Trophoblast cell (in vitro differentiated cells and primary cell): ENCODE measurements at regions not wholly inside any gene's neighbourhood (a gene's known extent, or its start where the extent isn't known, plus 50 kb on each side); places are given as distances from the start of the nearest gene placed in this dataset.
A peak's percentile ranks its signal among the peaks of the same experiment; 100 is the strongest.

Experiments used
- DNase-seq, 2 donors: peaks; one replicate each; pipeline ENCODE4 v3.0.0-alpha.2; 2016
- H2AFZ ChIP-seq: 2 replicates; pipeline ENCODE4 v1.6.1; 2013; ENCODE audit warnings: low read length, moderate library complexity, mild to moderate bottlenecking; ENCODE audit not compliant: insufficient read depth, poor library complexity
- H2AK5ac ChIP-seq: 2 replicates; pipeline ENCODE4 v1.6.1; 2013; ENCODE audit warnings: mild to moderate bottlenecking, low read length
- H2BK120ac ChIP-seq: 2 replicates; pipeline ENCODE4 v1.6.1; 2013; ENCODE audit warnings: low read length, mild to moderate bottlenecking, moderate library complexity; ENCODE audit not compliant: insufficient read depth, poor library complexity
- H2BK12ac ChIP-seq: 2 replicates; pipeline ENCODE4 v1.6.1; 2013; ENCODE audit warnings: mild to moderate bottlenecking, low read length, moderate library complexity
- H2BK5ac ChIP-seq: 2 replicates; pipeline ENCODE4 v1.6.1; 2013; ENCODE audit warnings: low read length, low read depth, moderate library complexity, mild to moderate bottlenecking; ENCODE audit not compliant: poor library complexity
- H3K14ac ChIP-seq: 2 replicates; pipeline ENCODE4 v1.6.1; 2013; ENCODE audit warnings: mild to moderate bottlenecking, low read length
- H3K18ac ChIP-seq: 2 replicates; pipeline ENCODE4 v1.6.1; 2013; ENCODE audit warnings: mild to moderate bottlenecking, low read length
- H3K23ac ChIP-seq: 2 replicates; pipeline ENCODE4 v1.6.1; 2013; ENCODE audit warnings: low read length
- H3K27ac ChIP-seq: 2 replicates; pipeline ENCODE4 v1.5.1; 2013; ENCODE audit warnings: low read depth, mild to moderate bottlenecking, inconsistent platforms, low read length, moderate library complexity
- H3K27me3 ChIP-seq: 2 replicates; pipeline ENCODE4 v1.6.1; 2013; ENCODE audit warnings: inconsistent platforms, mild to moderate bottlenecking, low read length, moderate library complexity; ENCODE audit not compliant: insufficient read depth
- H3K36me3 ChIP-seq, 2 experiments: 1 replicate in 1 of 2; 2 replicates in 1 of 2; pipeline ENCODE4 v1.6.1; 2013; ENCODE audit warnings: low read length in 2 of 2, mild to moderate bottlenecking in 2 of 2, moderate library complexity in 1 of 2; ENCODE audit not compliant: insufficient read depth in 2 of 2, control insufficient read depth in 1 of 2
- H3K4ac ChIP-seq: 2 replicates; pipeline ENCODE4 v1.6.1; 2013; ENCODE audit warnings: low read depth, mild to moderate bottlenecking, low read length, moderate library complexity
- H3K4me1 ChIP-seq, 2 experiments: 1 replicate in 1 of 2; 2 replicates in 1 of 2; pipeline ENCODE4 v1.6.1; 2013; ENCODE audit warnings: low read length in 2 of 2, mild to moderate bottlenecking in 2 of 2, moderate library complexity in 1 of 2; ENCODE audit not compliant: insufficient read depth in 2 of 2, control insufficient read depth in 1 of 2
- H3K4me2 ChIP-seq: 2 replicates; pipeline ENCODE4 v1.6.1; 2013; ENCODE audit warnings: inconsistent platforms, mild to moderate bottlenecking, low read length, moderate library complexity
- H3K4me3 ChIP-seq: 2 replicates; pipeline ENCODE4 v1.5.1; 2013; ENCODE audit warnings: mild to moderate bottlenecking, low read depth, low read length, inconsistent platforms
- H3K79me1 ChIP-seq: one replicate; pipeline ENCODE4 v1.6.1; 2013; ENCODE audit warnings: low read length
- H3K79me2 ChIP-seq: 2 replicates; pipeline ENCODE4 v1.6.1; 2013; ENCODE audit warnings: low read length, mild to moderate bottlenecking; ENCODE audit not compliant: control insufficient read depth, insufficient read depth, poor library complexity
- H3K9ac ChIP-seq: 2 replicates; pipeline ENCODE4 v1.6.1; 2013; ENCODE audit warnings: mild to moderate bottlenecking, low read length
- H3K9me3 ChIP-seq: 2 replicates; pipeline ENCODE4 v1.6.1; 2013; ENCODE audit warnings: low read depth, mild to moderate bottlenecking, control low read depth, inconsistent platforms, low read length; ENCODE audit not compliant: insufficient read depth
- H4K12ac ChIP-seq: 2 replicates; pipeline ENCODE4 v1.6.1; 2013; ENCODE audit warnings: low read depth, mild to moderate bottlenecking, low read length, moderate library complexity
- H4K8ac ChIP-seq: 2 replicates; pipeline ENCODE4 v1.6.1; 2013; ENCODE audit warnings: low read depth, mild to moderate bottlenecking, low read length, moderate library complexity
- H4K91ac ChIP-seq: one replicate; pipeline ENCODE4 v1.6.1; 2013; ENCODE audit warnings: low read depth, mild to moderate bottlenecking, low read length, moderate library complexity
- WGBS: extraction: QIAGEN DNeasy Blood & Tissue Kit; methylation state at CpG from one replicate; pipeline ENCODE4 v1.1.7; 2013; ENCODE audit warnings: missing lambda C conversion rate; ENCODE audit not compliant: insufficient read length, insufficient coverage; ENCODE audit errors: extremely low coverage; 5-methylcytosine and 5-hydroxymethylcytosine counted together

- Histone ChIP-seq H3K4me1 (peaks cover 0 to 4% of the 10 kb centered on the region in 2 experiments), H4K8ac (no peak overlapping the region), H3K4ac (no peak overlapping the region), H2BK5ac (no peak overlapping the region), H3K27me3 (no peaks in the 10 kb centered on the region), H3K9me3 (peaks cover 2% of the 10 kb centered on the region), H2AK5ac (no peak overlapping the region), H2BK120ac (no peak overlapping the region), H3K14ac (no peak overlapping the region), H2AFZ (no peak overlapping the region), H3K18ac (no peak overlapping the region), H3K36me3 (no peaks in the 10 kb centered on the region), H4K91ac (no peak overlapping the region), H2BK12ac (no peak overlapping the region), H3K27ac (no peak overlapping the region), H3K23ac (no peak overlapping the region), H3K79me1 (no peaks in the 10 kb centered on the region), H3K4me2 (no peak overlapping the region), H3K79me2 (no peaks in the 10 kb centered on the region), H3K4me3 (no peak overlapping the region), H4K12ac (no peak overlapping the region), H3K9ac (no peak overlapping the region)
- no peak for DNase-seq
- no CpG with 5 or more reads among the region's 5 CpGs for WGBS
These were observed 258.0 kb upstream of the SMARCA2 start for GRCh38 chr9:1757186-1757585.

DNA sequence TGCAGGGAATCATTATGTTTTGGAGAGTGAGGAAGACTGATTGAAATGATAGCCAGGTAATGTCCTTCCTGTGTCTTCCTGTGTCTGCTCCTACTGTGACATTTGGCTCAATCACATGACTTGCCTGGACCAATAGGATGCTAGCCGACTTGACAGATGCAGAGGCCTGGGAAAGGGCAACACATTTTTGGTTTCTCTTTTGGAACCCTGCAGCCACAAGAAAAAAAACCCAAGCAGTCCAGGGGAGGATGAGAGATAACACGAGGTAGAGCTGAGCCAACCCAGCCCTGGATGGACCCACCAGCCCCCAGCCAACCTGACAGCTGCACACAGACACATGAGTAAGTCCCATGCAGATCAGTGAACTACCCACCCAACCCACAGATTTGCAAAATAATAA is 256.1 kb upstream of the SMARCA2 start:
- Histone ChIP-seq H4K91ac (no peak overlapping the region), H3K79me2 (no peaks in the 10 kb centered on the region), H3K4me1 (peaks cover 0 to 4% of the 10 kb centered on the region in 2 experiments), H3K4me3 (no peak overlapping the region), H3K14ac (no peak overlapping the region), H3K27ac (no peak overlapping the region), H3K23ac (no peak overlapping the region), H3K4ac (no peak overlapping the region), H2BK12ac (no peak overlapping the region), H2BK5ac (no peak overlapping the region), H4K12ac (no peak overlapping the region), H2AFZ (no peak overlapping the region), H3K18ac (no peak overlapping the region), H3K79me1 (no peaks in the 10 kb centered on the region), H2BK120ac (no peak overlapping the region), H4K8ac (no peak overlapping the region), H3K36me3 (no peaks in the 10 kb centered on the region), H2AK5ac (no peak overlapping the region), H3K4me2 (no peak overlapping the region), H3K27me3 (no peaks in the 10 kb centered on the region), H3K9ac (no peak overlapping the region), H3K9me3 (peaks cover 2% of the 10 kb centered on the region)
- no CpG with 5 or more reads among the region's 2 CpGs for WGBS
- DNase-seq, result no peak

DNA sequence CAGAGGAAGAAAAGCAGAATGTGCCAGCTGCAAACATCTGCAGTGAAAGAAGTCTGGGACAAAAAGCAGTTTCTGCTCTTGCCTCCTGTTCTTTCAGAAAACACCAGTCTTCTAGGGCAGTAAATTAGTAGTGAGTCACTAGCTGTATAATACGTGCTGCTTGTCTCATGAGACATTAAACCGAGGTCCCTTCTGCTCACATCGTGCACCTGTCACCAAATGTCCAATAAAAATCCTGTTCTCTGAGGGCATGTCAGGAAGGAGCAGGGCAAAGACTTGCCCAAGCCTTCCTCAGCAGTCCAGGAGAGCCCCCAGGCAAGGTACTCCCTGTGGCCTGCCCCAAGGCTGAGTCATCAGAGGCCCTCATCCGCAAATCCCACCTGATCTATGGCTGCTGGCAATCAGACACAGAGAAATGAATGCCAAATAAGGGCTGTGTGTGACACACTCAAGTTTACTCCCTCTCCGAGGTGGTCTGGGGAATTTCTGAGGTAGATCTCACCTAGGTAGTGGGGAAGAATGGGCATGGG is 255.3 kb upstream of the SMARCA2 start:
- WGBS, result no CpG with 5 or more reads among the region's 5 CpGs
- Histone ChIP-seq H3K4ac (no peak overlapping the region), H3K79me2 (no peaks in the 10 kb centered on the region), H4K91ac (no peak overlapping the region), H2BK5ac (no peak overlapping the region), H3K4me3 (no peak overlapping the region), H3K4me2 (no peak overlapping the region), H2BK12ac (no peak overlapping the region), H3K27ac (no peak overlapping the region), H4K12ac (no peak overlapping the region), H3K14ac (no peak overlapping the region), H2BK120ac (no peak overlapping the region), H3K9ac (no peak overlapping the region), H4K8ac (no peak overlapping the region), H3K79me1 (no peaks in the 10 kb centered on the region), H3K9me3 (peaks cover 2% of the 10 kb centered on the region), H3K27me3 (no peaks in the 10 kb centered on the region), H3K4me1 (peaks cover 0 to 4% of the 10 kb centered on the region in 2 experiments), H3K23ac (no peak overlapping the region), H2AK5ac (no peak overlapping the region), H2AFZ (no peak overlapping the region), H3K36me3 (no peaks in the 10 kb centered on the region), H3K18ac (no peak overlapping the region)
- peak; percentile 89 to 92 for DNase-seq

DNA sequence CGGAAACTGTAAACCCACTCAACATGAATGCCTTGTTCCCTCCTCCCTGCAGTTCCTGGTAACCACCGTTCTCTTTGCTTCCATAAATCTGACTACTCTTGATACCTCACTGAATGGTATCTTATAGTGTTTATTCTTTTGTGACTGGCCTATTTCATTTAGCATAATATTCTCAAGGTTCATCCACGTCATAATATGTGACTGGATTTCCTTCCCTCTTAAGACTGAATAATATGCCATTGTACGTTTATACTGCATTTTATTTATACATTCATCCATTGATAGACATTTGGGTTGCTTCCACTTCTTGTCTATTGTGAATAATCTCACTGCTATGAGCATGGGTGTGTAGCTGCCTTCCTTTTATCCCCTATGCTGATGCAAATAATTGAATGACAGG is 253.3 kb upstream of the SMARCA2 start:
- no CpG with 5 or more reads among the region's 4 CpGs for WGBS

More for the DNA sequence above, 253.3 kb upstream of the SMARCA2 start:
- no peaks in the 10 kb centered on the region for H3K36me3 ChIP-seq
- H2AK5ac ChIP-seq, result no peak overlapping the region
- no peak for DNase-seq
- H3K27ac ChIP-seq, result no peak overlapping the region
- no peak overlapping the region for H4K8ac ChIP-seq
- H3K79me1 ChIP-seq, result no peaks in the 10 kb centered on the region
- no peak overlapping the region for H3K4me3 ChIP-seq
- no peaks in the 10 kb centered on the region for H3K79me2 ChIP-seq
- H3K4me2 ChIP-seq, result no peak overlapping the region
- H2BK5ac ChIP-seq, result no peak overlapping the region
- peaks cover 0 to 4% of the 10 kb centered on the region in 2 experiments for H3K4me1 ChIP-seq
- no peaks in the 10 kb centered on the region for H3K27me3 ChIP-seq
- H2AFZ ChIP-seq, result no peak overlapping the region
- no peak overlapping the region for H3K23ac ChIP-seq
- peaks cover 2% of the 10 kb centered on the region for H3K9me3 ChIP-seq
- H4K12ac ChIP-seq, result no peak overlapping the region
- no peak overlapping the region for H3K4ac ChIP-seq
- H3K9ac ChIP-seq, result no peak overlapping the region
- H2BK120ac ChIP-seq, result no peak overlapping the region
- no peak overlapping the region for H2BK12ac ChIP-seq
- no peak overlapping the region for H3K18ac ChIP-seq
- H4K91ac ChIP-seq, result no peak overlapping the region
- H3K14ac ChIP-seq, result no peak overlapping the region
